ENCODE measurements at regions not wholly inside any gene's neighbourhood (a gene's known extent, or its start where the extent isn't known, plus 50 kb on each side); places are given as distances from the start of the nearest gene placed in this dataset.
"Not testable (repeated sequence)": the region's sequence is repeated elsewhere in the genome, so short reads cannot be mapped to it uniquely, and the experiment has no call there.

DNA sequence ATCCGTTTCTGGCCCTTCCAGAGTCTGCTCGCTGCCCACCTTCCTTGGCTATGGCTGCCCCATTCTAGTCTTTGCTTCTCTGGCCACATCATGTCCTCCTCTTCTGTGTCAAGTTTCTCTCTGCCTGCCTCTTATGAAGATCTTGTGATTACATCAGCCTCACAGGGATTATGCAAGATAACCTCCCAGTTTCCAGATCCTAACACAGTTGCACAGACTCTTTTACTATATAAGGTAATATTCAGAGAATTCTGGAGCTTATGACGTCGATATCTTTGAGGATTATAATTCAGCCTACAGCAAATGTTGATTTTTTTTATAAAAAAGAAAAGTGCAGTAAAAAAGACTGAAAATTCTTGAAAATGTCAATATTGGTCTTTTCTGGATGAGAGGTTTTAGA lies 97.2 kb upstream of the CRYM start:
- H3K27ac ChIP-seq; intact Hi-C loops (cut with DNase I); H3K4me1 ChIP-seq (replicated peaks in 1 of 2); H3K4me3 ChIP-seq; H3K36me3 ChIP-seq (replicated peaks in 1 of 2); H3K9me3 ChIP-seq (replicated peaks in 1 of 3); H3K27me3 ChIP-seq; DNase-seq: not testable (repeated sequence)
- 49 to 73% (median 54%) methylated on average over 2 of the region's 4 CpGs for WGBS, 4 donors

- H3K4me3 ChIP-seq; H3K27me3 ChIP-seq; H3K4me1 ChIP-seq (replicated peaks in 1 of 2); intact Hi-C loops (cut with DNase I); DNase-seq; H3K9me3 ChIP-seq (replicated peaks in 1 of 3); H3K36me3 ChIP-seq (replicated peaks in 1 of 2); H3K27ac ChIP-seq: not testable (repeated sequence)
- 56 to 100% (median 69%) methylated on average over 1 to 2 of the region's 2 CpGs for WGBS, 4 donors
Observed at GRCh38 chr16:21373454-21373853, 95.4 kb upstream of the CRYM start.

DNA sequence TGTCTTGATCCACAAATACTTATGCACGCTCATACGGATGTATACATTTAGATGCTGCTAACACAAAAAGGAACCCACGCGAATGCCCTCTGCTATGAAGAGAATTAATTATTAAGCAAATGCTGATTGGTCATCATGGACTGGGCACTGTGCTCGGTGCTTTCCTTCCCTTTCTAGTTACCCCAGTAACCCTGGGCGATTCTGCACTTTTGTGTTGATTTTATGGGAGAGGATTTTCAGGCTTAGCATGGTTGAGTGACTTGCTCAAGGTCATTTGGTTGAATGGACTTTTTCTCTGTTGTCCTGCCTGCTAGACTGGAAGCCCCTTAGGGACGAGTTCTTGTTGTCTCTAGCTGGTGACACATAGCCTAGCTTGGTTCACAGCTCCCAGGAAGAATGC lies 94.8 kb upstream of the CRYM start:
- intact Hi-C loops (cut with DNase I); H3K9me3 ChIP-seq (replicated peaks in 1 of 3); H3K36me3 ChIP-seq (replicated peaks in 1 of 2); H3K27me3 ChIP-seq; H3K4me1 ChIP-seq (replicated peaks in 1 of 2); H3K4me3 ChIP-seq; DNase-seq; H3K27ac ChIP-seq: not testable (repeated sequence)
- 84 to 91% (median 88%) methylated on average over 4 to 6 of the region's 7 CpGs for WGBS, 4 donors

DNA sequence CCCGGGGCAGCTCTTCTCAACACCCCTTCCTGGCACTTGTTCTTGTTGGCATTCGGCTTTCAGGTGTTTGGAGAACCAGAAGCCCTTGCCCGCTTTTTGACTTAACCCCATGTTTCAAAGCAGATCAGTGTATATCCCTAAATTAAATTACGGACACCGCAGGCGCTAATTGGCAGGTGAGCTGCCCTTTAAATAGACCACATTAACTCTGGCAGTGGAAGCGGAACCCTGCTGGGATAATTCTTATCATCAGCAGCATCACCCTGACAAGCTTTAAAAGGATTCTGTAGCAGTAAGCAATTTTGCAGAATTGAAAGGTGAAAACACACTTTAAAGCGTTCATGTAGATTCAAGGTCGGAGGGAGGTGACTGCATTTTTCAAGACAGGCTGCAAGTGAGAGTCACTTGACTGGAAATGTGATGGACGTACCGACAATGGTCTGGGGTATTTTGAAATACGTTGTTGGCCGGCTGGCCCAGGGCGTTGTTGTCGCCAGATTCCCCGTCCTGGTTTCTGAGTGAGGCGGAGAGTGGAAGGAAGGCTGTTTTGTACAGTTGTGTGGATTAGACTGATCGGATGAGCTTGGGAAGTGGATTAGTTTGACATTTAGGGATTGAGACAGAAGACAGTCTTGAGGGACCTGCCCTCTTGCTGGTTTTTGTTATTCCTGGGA lies 94.2 kb upstream of the CRYM start:
- H3K4me3 ChIP-seq; H3K27ac ChIP-seq; DNase-seq; H3K9me3 ChIP-seq (replicated peaks in 1 of 3); intact Hi-C loops (cut with DNase I); H3K4me1 ChIP-seq (replicated peaks in 1 of 2); H3K27me3 ChIP-seq; H3K36me3 ChIP-seq (replicated peaks in 1 of 2): not testable (repeated sequence)
- 82 to 90% (median 84%) methylated on average over 14 to 16 of the region's 18 CpGs for WGBS, 4 donors

- H3K27ac ChIP-seq; intact Hi-C loops (cut with DNase I); H3K9me3 ChIP-seq (replicated peaks in 1 of 3); H3K4me3 ChIP-seq; H3K27me3 ChIP-seq; H3K36me3 ChIP-seq (replicated peaks in 1 of 2); H3K4me1 ChIP-seq (replicated peaks in 1 of 2); DNase-seq: not testable (repeated sequence)
- WGBS, 4 donors = 86 to 100% (median 90%) methylated on average over 1 to 5 of the region's 5 CpGs
Observed at GRCh38 chr16:21370791-21371190, 92.7 kb upstream of the CRYM start.

DNA sequence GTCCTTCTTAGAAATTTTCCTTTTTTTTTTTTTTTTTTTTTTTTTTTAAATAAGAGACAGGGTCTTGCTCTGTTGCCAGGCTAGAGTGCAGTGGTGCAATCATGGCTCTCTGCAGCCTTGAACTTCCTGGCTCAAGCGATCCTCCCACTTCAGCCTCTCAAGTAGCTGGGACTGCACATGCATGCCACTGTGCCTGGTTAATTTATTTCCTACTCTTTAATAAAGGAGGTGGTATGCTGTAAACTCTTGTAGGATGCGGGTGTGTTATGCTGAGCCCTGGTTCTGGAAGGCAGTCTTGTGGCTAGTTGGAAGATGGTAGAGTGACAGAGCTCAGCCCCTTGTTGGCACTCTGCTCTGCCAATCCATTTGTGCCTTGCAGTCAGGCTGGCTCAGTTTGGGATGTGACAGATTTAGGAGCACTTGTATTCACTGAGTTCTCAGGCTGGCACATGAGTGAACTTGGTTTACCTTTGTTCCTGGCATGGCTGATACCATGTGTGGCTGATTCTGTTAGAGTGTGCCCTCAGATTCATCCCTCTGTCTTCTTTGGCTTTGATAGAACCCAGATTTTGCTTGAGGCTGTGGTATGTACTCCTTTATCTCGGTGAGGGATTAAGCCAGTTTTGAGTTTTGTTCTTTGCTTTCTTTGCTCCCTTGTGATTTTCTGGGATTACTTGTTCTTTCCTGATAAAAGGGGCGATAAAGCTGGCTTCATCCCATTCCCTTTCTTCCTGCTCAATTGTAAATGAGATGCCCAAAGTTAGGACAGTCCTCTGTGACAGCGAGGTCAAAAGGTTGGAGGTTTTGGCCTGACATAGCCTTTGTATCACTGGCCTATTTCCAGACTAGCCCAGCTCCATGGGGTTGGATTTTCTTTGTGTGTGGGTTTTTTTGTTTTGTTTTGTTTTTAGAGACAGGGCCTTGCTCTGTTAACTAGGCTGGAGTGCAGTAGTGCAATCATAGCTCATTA lies 91.2 kb upstream of the CRYM start:
- H3K27me3 ChIP-seq; H3K27ac ChIP-seq; intact Hi-C loops (cut with DNase I); H3K4me3 ChIP-seq; DNase-seq; H3K9me3 ChIP-seq (replicated peaks in 1 of 3); H3K4me1 ChIP-seq (replicated peaks in 1 of 2); H3K36me3 ChIP-seq (replicated peaks in 1 of 2): not testable (repeated sequence)
- 80 to 93% (median 88%) methylated on average over 3 to 4 of the region's 5 CpGs for WGBS, 4 donors

DNA sequence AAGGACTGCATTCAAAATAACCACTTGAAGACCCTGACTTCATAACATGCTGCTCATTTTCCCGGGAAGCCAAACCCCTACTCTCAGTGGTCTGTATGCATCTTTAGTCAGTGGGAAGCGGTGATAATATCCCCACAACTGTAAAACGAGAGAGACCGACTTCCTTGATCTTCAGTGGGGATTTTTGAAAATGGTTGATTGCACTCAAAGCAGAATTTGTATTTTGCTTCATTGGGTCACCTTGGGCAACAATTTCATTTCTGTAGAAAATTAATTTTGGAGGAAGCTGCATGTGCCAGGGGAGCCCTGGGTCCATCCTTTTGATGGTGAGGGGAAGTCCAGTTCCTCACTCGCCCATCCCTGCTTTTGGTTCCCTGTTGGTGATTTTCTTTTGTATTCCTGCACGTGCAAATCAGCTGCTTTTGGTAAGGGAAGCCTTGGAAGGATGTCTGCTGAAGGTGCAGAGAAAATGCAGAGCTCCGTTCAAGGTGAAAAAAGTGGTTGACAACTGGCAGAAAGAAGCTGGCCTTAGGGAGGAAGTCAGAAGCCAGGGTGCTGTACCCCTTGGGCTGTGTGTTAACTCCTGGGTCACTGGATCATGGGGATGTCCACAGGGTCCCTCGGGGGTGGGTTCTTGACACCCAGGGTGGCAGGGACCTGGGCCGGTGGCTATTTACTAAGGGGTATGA lies 89.8 kb upstream of the CRYM start:
- intact Hi-C loops (cut with DNase I); H3K9me3 ChIP-seq (replicated peaks in 1 of 3); H3K4me1 ChIP-seq (replicated peaks in 1 of 2); H3K27ac ChIP-seq; DNase-seq; H3K4me3 ChIP-seq; H3K36me3 ChIP-seq (replicated peaks in 1 of 2); H3K27me3 ChIP-seq: not testable (repeated sequence)
- WGBS, 4 donors = 82 to 91% (median 87%) methylated on average over 7 to 9 of the region's 9 CpGs

GRCh38 chr16:21366998-21367397 lies 88.9 kb upstream of the CRYM start:
- 56 to 78% (median 58%) methylated on average over 2 of the region's 2 CpGs for WGBS, 4 donors
- intact Hi-C loops (cut with DNase I) = not testable (repeated sequence)

DNA sequence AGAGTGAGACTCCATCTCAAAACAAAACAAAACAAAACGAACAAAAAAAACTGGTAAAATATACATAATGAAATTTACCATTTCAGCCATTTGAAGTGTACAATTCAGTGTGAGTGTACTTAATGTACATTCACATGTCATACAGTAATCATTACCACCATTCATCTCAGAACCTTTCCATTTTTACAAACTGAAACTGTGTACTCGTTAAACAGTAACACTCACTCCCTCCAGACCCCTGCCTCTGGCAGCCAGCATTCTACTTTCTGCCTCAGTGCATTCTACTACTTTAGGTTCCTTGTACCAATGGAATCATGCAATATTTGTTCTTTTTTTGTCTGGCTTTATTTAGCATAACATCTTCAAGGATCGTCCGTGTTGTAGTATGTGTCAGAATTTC lies 87.5 kb upstream of the CRYM start:
- H3K27me3 ChIP-seq; intact Hi-C loops (cut with DNase I); H3K4me1 ChIP-seq (replicated peaks in 1 of 2); H3K36me3 ChIP-seq (replicated peaks in 1 of 2); H3K27ac ChIP-seq; H3K4me3 ChIP-seq; DNase-seq; H3K9me3 ChIP-seq (replicated peaks in 1 of 3): not testable (repeated sequence)
- 72 to 87% (median 81%) methylated on average over 4 of the region's 4 CpGs for WGBS, 4 donors

More at GRCh38 chr16:21366998-21367397, 88.9 kb upstream of the CRYM start:
- H3K27ac ChIP-seq; H3K4me3 ChIP-seq; H3K36me3 ChIP-seq (replicated peaks in 1 of 2); H3K27me3 ChIP-seq; H3K4me1 ChIP-seq (replicated peaks in 1 of 2); DNase-seq; H3K9me3 ChIP-seq (replicated peaks in 1 of 3): not testable (repeated sequence)

DNA sequence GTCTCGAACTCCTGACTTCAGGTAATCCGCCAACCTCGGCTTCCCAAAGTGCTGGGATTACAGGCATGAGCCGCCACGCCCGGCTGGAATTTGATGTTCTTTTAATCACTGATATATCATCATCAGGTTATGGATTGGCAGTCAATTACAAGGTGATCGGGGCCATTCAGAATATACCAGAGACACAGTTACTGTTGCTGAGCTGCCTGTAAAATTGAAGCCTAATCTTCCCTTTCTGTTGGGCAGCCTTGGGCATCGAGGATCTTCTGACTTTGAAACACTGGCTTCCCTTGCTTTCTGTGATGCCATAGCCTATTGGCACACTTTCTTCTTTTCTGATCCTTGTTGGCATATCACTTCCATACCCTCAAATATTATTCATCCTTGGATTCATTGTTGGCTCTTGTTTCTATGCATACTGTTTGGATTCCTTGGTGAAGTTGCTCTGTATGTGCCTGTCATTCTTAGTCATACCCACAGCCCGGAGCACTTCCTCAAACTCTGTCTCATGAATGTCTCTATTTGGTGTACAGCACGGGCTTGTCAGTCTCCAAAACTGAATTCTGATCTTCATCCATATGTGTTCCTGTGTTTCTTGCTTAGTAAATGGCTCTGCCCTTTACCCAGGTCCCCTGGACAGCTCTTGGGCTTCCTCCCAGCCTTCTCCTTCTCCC lies 85.6 kb upstream of the CRYM start:
- H3K4me1 ChIP-seq (replicated peaks in 1 of 2); H3K9me3 ChIP-seq (replicated peaks in 1 of 3); H3K27me3 ChIP-seq; intact Hi-C loops (cut with DNase I); H3K27ac ChIP-seq; H3K36me3 ChIP-seq (replicated peaks in 1 of 2); H3K4me3 ChIP-seq: not testable (repeated sequence)
- WGBS, 4 donors = 83 to 90% (median 87%) methylated on average over 10 of the region's 10 CpGs
- peak in 1 of 7 donors; percentile 23 for DNase-seq

Data from adrenal gland (tissue), 9 donors.